Stimulated activated CD8-positive, alpha-beta memory T cell treated with anti-CD3 and anti-CD28 coated beads, Interleukin-15, amount 100 ng/mL, for 48 hours (primary cell): ENCODE measurements at regions not wholly inside any gene's neighbourhood (a gene's known extent, or its start where the extent isn't known, plus 50 kb on each side); places are given as distances from the start of the nearest gene placed in this dataset.
"Not testable (repeated sequence)": the region's sequence is repeated elsewhere in the genome, so short reads cannot be mapped to it uniquely, and the experiment has no call there.

Source experiments
- DNase-seq, 2 donors: peaks; one replicate each; pipeline ENCODE4 v3.0.0-alpha.2; 2020; ENCODE audit warnings: low read depth in 2 of 2

DNA sequence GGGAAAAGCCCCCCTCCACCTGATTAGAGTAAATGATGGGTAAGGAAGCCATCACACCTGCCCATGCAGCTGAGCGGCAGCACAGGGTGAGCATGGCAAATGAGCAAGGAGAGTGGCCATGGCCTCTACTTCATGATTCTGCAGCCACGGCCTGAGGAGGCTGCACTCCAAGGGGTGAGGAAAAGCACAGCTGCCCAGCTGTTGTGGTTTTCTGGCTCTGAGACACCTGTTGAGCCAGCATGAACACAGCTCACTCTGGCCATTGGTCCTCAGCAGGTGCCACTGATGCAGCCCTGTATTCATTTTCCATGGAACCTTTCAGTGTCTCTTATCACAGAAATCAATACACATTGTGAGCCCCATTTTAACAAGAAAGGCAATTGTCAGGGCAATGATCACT, 707.2 kb downstream of the AACS start:
- no peak for DNase-seq

DNA sequence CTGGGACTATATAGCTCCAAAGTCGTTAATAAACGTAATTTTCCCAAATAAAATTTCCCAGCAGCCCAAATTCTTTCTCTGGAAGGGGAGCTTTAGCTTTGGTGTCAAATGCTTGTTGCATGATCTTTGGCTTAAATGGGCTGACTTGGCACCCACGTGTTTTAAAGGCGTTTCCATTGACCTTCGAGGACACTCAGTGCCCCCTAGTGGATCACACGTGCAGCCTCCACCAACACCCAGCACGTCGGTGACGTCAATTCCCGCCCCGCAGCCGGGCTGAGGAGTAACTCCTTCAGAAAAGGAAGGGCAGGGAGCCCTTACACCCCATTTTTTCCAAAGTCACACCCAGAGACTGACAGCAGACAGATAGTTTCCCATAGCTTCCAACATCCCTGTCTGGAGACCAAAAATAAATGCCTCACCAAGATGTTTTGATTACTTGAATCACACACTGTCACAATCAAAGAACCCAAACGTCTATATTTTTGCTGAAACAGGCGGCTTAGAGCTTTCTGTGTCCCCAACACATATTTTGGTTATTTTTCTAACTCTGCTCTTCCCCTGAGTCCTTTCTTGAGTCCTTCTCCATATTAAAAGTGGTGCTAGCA, 707.9 kb downstream of the AACS start:
- DNase-seq: peak; percentile 4 to 14

DNA sequence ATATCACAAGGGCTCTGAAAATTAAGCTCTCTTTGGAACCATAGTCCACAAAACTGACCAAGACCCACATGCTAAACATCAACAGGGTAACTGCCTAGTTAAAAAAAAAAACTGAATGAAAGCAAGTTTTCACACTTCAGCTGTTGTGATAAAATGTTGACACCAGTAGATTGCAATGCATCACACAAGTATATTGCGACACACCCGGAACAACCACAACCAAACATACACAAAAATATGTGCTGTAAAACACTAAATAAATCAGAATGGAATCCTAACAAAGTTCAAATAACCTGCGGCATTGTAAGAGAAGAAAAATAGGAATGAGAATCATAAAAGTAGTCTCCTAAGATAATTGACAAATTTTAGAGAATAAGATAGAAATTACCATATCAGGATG, 710.3 kb downstream of the AACS start:
- DNase-seq: no peak

DNA sequence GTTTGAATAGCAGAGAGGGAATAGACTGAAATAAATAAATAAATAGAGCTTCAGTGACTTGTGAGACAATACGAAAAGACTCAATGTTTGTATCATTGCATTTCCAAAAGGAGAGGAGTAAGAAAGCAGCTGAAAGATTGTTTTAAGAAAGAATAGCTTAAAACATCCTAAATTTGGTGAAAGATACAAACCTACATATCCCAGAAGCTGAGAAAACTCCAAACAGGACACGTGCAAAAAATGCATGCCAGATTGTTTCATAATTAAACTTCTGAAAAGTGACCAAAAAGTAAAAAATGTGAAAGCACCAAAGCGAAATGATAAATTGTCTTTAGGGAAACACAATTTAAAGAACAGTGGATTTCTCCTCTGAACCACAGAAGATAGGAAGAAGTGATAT, 711.0 kb downstream of the AACS start:
- DNase-seq: no peak

DNA sequence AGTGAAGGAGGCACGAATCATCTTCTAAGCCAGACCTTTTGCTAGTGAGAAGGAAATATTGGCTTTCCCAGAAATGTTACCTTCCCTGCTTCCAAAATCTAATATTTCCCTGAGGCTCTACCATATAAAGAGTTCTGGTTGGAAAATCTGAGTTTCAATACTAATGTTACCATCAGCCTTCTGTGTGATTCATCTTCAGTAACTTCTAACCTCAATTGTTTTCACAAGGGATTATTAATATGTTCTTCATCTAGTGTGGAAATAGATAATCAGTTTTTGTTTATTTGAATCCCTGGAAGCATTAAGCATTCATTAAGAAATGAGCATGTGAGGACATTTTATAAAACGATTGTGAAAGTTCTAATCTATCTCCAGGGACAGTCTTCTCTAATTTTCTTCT, 720.9 kb downstream of the AACS start:
- DNase-seq: no peak

DNA sequence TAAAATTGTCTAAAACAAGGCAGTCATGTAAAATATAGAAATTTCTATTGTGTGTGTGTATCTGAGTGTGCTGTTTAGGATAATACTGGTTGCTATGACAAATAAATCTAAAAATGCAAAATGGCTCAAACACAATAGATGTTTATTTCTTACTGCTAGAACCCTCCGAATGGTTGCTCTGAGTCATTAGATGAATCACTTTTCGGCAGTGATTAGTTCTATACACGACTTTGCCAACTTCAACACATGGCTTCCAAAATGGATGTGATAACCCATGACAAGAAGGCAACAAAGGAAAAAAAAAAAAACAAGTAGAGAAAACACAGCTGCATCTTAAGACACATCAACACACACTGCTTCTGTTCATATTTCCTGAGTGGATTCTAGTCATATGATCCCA, 729.2 kb downstream of the AACS start:
- no peak for DNase-seq

DNA sequence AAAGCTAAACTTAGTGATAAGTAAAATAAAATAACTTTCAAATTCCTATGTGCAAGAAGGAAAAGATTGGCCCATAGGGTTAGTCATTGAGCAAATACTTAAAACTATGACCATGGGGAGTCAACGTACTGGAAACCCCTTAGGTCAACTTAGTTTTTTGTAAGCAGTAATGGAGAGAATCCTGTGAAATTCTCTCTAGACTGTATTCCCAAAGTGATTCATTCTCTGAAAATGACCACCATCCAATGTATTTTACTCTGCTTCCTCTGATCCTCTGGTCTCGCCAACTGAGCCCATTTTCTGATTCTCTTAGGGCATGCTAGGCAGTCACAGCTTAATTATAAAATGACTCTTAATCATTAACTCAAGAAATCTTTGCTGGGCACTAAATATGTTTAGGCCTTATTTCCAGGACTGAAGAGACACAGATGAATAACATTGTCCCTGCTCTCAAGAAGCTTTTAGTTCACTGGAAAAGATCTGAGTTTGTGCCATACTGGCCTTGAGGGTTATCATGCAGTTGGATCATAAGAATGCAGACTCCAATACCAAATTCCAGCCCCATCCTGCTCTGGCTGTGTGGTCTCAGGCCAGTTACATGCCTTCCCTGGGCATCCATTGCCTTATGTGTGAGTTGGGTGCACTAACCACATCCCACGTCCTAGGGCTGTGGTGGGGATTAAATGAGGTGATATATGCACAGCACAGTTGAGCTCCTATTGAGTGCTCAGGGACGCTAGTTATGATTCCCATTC, 732.4 kb downstream of the AACS start:
- no peak for DNase-seq

DNA sequence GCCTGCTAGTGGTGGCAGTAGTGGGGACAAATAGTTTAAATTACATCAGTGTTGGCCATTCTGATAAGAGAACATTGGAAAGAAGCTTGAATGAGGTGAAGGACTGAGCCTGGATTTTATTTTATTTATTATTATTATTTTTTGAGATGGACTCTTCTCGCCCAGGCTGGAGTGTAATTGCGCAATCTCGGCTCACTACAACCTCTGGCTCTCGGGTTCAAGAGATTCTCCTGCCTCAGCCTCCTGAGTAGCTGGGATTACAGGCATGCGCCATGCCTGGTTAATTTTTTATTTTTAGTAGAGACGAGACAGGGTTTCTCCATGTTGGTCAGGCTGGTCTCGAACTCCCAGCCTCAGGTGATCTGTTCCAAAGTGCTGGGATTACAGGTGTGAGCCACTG, 739.4 kb downstream of the AACS start:
- DNase-seq: no peak

DNA sequence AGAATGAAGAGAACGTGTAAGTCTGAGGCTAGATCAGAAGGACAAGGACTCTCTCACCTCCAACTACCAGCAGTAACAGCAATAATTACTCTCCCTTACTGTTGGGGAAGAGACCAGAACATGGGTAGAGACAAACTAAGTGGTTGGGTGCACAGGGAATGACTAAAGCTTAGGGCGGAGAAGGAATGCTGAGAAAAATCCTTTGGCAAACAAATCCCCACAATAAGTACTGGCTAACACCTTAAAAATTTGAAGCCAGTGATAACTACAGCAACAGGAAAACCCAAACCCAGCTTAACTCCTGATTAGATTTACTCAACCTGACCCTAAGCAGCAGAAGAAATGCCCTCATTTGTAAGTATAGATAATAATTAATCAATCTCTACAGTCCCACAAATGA, 759.0 kb downstream of the AACS start:
- DNase-seq: no peak

DNA sequence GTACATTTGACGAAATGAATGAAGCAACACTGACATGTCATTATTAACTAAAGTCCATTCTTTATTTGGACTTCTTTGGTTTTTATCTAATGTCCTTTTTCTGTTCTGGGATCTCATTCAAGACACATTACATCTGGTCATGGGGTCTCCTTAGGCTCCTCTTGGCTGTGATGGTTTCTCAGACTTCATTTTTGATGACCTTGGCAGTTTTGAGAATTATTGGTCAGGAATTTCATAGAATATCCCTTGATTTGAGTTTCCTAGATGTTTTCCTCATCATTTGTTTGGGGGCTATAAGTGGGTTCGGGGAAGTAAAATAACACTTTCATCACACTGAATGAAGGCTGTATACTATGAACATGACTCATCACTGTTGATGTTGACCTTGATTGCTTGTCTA, 770.6 kb downstream of the AACS start:
- no peak for DNase-seq

DNA sequence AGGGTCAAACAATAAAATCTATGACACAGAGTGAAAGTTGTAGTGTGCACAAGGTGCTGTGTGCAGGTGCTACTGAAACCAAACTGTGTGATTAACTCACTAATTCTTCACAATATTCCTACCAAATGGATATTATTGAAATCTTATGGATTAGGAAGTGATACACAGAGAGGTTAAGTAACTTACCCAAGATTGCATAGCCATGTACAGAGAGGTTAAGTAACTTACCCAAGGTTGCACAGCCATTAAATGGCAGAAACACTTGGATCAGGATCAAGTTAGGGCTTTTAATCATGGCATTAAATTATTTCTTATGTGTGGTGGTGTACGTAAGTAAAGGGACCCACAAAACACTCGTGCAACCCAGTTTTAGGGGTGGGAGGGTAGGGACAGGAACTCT, 771.4 kb downstream of the AACS start:
- no peak for DNase-seq

DNA sequence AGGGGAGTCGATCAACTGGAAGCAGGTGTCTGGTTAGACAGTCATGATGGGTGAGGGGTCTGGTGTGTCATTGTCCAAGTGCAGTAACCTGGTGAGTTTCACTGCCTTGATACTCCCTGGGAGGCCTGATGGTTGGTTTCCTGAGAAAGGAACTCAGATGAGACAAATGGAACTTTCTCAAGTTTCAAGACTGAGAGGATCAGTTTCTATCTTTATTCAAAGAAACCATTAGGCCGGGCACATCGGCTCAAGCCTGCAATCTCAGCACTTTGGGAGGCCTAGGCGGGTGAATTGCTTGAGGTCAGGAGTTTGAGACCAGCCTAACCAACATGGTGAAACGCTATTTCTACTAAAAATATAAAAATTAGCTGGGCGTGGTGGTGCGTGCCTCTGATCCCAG, 776.1 kb downstream of the AACS start:
- no peak for DNase-seq

DNA sequence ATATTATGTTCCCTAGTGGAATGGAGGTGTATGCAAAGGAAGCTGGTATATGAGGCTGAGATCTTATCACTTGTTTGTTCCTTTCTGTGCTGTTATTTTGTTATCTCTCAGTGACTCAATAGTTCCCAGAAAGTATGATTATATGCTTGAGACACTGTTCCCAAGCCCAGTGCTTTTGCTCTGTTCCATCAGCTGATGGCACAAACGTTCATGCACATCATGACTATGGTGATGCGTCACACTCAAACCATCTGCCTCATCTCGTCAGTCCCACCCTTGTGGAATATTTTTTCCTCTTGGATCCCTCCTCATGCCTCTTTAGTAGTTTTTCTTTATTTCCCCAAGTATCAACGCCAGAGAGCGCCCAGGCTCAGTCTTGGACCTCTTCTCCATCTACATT, 786.9 kb downstream of the AACS start:
- no peak for DNase-seq

DNA sequence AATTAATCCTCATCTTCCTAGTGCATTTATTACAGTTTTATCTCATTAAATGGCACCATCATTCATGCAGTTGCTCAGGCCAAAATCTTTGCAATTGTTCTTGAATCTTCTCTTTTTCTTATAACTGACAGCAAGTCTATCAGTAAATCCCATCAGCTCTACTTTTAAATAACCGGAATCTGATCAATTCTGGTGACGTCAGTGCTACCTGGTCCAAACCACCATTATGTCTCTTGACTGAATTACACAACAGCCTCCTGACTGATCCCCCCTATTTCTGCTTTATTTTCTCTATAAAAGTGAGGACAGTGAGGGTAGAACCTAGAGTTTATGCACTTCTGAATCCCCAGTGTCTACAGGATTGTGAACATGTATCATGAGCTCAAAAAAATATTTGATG, 787.4 kb downstream of the AACS start:
- DNase-seq: no peak

DNA sequence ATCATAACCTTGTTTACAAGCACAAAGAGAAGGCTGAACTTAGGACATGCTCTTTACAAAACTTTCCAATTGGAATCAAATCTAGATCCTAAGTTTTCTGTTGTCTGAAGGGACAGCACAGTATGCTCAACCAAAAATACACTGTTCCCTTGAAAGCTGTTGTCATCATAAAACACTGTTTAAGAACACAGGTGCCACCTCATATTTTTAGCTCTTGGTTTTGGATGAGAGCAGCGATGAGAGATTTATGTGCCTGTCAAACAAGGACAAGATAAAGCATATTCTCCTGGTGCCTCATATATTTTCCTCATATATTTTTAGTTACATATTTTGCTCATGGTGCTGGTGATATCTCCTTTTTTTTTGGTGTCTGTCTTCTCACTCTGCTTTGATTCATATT, 788.4 kb downstream of the AACS start:
- DNase-seq: no peak

DNA sequence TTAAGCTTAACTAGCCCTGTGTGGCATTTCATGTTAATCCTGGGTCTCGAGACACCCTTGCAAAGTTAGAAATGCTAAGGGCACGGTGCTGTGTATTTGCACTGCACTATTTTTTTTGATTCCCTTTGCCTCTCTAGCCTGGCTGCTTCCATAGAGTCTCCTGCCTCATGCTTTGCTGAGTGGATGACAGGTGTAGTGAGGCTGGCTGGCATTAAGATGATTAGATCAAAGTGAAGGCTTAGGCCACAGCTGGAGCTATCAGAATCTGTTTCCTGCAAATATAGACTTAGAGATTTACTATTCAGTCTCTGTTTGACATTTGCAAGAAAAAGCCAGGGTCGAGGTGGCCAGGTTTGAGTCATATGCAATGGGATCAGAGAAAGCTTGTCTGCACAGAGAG, 791.1 kb downstream of the AACS start:
- DNase-seq: no peak

DNA sequence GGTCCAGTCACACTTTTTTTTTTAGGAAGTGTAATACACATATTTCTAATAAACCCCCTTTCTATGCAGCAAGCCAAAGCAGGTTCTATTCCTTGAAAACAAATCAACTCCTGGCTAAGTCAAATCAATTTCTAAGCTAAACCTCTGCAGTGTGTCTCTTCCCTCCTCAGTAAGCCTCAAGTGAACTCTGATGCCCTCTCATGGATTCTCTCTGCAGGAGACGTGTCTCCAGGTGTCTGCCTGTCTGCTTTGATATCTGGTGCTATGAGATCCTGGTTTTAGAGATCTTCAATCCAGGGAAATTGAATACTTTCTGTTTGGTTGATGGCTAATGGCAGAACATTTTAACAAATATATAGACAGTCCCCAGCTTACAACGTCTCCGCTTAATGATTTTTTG, 791.7 kb downstream of the AACS start:
- no peak for DNase-seq

DNA sequence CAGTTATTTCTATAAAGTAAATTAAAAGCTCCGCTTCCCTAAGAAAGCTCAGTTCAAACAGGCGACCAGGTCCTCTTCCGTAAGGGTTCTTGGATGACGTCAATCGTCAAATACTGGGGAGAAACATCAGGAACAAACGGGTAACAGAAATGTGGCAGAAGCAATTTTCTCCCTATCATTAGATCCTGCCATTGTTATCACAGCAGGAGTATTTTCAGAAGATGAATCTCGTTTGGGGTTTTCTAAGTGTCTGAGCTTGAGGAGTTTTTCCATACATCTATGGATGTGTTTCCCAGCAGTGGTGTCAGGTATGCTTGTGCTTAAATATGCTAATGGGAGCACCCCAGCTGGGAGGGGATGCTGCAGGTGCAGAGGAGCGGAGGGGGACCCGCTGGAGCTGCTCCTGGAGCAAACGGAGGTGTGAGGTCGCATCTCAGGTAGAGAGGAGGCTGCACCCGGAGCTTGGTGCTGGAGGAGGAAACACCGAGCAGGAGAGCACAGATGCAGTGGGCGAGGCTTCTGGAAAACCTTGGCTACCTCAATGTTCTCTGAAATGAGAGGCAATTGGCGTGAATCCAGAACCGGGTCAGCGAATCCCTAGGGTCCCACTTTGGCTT, 795.5 kb downstream of the AACS start:
- DNase-seq: no peak

DNA sequence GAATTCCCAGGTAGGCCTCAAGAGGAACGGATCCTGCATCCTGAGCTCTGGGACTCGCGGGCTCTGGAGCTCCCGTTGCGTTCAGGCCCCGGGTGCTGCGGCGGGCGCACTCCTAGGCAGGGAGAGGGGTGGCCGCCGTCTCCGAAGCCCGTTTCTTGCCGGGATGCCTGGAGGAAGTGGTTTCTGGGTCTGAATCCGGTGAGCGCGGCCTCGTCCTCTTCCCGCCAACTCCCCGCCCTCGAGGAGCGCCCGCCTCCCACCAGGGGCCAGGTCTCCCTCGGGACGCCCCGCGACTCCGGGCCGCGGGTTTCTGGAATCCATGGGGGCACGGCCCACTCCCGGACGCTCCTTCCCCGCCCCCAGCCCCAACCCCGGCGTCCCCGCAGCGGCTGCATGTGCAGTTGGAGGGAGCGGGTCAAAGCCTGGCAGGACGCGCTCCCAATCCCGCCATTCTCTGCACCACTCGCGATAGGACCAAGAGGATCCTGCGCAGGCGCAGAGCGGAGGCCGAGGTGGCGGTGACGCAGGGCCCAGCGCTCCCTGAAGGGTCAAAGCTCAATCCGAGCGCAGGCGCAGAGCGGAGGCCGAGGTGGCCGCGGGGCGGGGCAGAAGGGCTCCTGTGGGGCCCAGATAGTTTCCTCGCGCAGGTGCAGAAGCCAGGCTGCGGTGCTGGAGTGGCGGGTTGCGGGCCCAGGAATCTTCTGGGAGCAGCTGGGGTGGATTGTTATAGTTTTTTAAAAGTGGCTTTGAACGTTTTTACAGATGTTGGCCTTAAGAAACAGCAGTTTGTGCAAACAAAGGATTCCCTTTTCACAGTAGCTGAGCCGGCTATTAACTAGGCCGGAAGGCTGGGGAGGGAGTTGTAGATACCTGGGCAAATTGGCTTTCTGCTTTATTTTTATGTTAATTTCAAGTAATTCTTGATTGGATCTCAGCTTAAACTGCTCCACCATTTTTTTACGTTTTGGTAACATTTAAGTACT, 796.4 kb downstream of the AACS start:
- DNase-seq: no peak

DNA sequence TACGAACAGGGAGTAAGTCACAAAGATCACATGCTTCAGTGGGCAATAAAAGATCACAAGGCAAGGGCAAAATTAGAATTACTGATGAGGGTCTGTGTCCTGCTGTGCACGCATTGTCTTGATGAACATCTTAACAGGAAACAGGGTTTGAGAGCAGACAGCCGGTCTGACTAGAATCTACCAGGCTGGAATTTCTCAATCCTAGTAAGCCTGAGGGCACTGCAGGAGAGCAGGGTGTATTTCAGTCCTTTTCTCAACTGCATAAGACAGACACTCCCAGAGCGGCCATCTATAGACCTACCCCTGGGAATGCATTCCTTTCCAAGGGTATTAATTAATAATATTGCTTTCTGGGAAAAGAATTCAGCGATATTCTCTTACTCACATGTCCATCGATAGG, 800.0 kb downstream of the AACS start:
- DNase-seq: not testable (repeated sequence)

DNA sequence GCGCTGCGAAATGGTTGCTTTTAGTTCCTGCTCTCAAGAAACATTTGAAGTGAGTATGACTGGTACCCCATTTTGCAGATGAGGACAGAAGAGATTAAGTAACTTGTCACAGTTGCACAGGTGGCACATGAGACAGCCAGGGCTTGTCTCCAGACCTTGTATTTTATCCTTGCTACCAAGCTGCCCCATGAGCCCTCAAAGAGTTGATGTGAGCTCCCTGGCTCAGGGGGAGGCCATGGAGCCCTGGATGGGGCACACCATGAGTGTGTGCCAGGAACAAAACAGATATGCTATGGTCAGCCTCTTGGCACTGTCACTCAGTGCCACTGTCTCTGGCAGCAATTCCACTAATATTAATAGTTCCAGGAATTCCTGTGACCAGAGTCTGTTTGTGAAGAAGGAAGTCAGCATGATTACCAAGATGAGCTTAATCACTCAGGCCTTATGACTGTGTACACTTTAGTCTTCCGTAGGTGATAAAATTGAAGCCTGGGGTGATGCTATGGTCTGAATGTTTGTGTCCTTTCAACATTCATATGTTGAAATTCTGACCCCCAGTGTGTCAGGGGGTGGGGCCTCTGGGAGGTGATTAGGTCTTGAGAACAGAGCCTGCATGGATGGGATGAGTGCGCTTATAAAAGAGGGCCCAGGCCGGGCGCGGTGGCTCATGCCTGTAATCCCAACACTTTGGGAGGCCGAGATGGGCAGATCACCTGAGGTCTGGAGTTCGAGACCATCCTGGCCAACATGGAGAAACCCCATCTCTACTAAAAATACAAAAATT, 806.8 kb downstream of the AACS start:
- DNase-seq: no peak
